ENCODE measurements at regions not wholly inside any gene's neighbourhood (a gene's known extent, or its start where the extent isn't known, plus 50 kb on each side); places are given as distances from the start of the nearest gene placed in this dataset.

- Mint-ChIP-seq H3K27me3 (ENCODE audit: unreplicated experiment) (no peaks in the 10 kb centered on the region), H3K4me1 (ENCODE audit: low read depth, unreplicated experiment) (no peaks in the 10 kb centered on the region), H3K9me3 (ENCODE audit: unreplicated experiment) (no peaks in the 10 kb centered on the region), H3K27ac (ENCODE audit: unreplicated experiment) (no peak overlapping the region), H3K4me3 (ENCODE audit: unreplicated experiment) (no peak overlapping the region), H3K36me3 (ENCODE audit: unreplicated experiment) (no peaks in the 10 kb centered on the region)
- TF ChIP-seq, protein P1, sequence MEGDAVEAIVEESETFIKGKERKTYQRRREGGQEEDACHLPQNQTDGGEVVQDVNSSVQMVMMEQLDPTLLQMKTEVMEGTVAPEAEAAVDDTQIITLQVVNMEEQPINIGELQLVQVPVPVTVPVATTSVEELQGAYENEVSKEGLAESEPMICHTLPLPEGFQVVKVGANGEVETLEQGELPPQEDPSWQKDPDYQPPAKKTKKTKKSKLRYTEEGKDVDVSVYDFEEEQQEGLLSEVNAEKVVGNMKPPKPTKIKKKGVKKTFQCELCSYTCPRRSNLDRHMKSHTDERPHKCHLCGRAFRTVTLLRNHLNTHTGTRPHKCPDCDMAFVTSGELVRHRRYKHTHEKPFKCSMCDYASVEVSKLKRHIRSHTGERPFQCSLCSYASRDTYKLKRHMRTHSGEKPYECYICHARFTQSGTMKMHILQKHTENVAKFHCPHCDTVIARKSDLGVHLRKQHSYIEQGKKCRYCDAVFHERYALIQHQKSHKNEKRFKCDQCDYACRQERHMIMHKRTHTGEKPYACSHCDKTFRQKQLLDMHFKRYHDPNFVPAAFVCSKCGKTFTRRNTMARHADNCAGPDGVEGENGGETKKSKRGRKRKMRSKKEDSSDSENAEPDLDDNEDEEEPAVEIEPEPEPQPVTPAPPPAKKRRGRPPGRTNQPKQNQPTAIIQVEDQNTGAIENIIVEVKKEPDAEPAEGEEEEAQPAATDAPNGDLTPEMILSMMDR (IDR thresholded peaks at IDR 0.05; ENCODE audit: partially characterized antibody, unreplicated experiment): no peak
- no peak for DNase-seq
Observed at GRCh38 chr2:221810245-221810644, 238.1 kb upstream of the EPHA4 start.

GRCh38 chr2:221808488-221808887 is 236.4 kb upstream of the EPHA4 start:
- no peaks in the 10 kb centered on the region for H3K9me3 Mint-ChIP-seq (ENCODE audit: unreplicated experiment)
- TF ChIP-seq, protein P1 (IDR thresholded peaks at IDR 0.05; ENCODE audit: partially characterized antibody, unreplicated experiment): no peak
- no peak for DNase-seq
- no peaks in the 10 kb centered on the region for H3K36me3 Mint-ChIP-seq (ENCODE audit: unreplicated experiment)
- no peaks in the 10 kb centered on the region for H3K4me1 Mint-ChIP-seq (ENCODE audit: low read depth, unreplicated experiment)
- peaks cover 1% of the 10 kb centered on the region for H3K27me3 Mint-ChIP-seq (ENCODE audit: unreplicated experiment)
- no peak overlapping the region for H3K4me3 Mint-ChIP-seq (ENCODE audit: unreplicated experiment)
- H3K27ac Mint-ChIP-seq (ENCODE audit: unreplicated experiment): no peak overlapping the region

DNA sequence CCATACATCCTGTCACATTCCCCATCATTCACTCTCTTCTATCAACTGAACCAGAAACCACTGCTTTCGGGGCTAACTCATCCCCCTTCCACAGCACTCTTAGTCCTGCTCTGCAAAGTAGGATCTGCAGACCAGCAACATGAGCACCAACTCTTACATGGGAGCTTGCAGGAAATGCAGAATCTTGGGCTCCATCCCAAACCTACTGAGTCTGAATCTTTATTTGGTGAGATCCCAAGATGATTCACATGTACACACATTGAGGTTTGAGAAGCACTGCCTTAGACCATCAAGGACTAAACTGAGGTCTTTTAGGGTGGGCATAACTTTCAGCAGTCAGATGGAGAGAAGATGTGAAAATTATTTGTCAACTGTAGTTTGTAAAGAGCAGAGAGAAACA is 235.6 kb upstream of the EPHA4 start:
- Mint-ChIP-seq H3K4me1 (ENCODE audit: low read depth, unreplicated experiment) (no peaks in the 10 kb centered on the region), H3K4me3 (ENCODE audit: unreplicated experiment) (no peak overlapping the region), H3K27me3 (ENCODE audit: unreplicated experiment) (peaks cover 1% of the 10 kb centered on the region), H3K27ac (ENCODE audit: unreplicated experiment) (no peak overlapping the region), H3K9me3 (ENCODE audit: unreplicated experiment) (no peaks in the 10 kb centered on the region), H3K36me3 (ENCODE audit: unreplicated experiment) (no peaks in the 10 kb centered on the region)
- TF ChIP-seq, protein P1 (IDR thresholded peaks at IDR 0.05; ENCODE audit: partially characterized antibody, unreplicated experiment): no peak
- no peak for DNase-seq

DNA sequence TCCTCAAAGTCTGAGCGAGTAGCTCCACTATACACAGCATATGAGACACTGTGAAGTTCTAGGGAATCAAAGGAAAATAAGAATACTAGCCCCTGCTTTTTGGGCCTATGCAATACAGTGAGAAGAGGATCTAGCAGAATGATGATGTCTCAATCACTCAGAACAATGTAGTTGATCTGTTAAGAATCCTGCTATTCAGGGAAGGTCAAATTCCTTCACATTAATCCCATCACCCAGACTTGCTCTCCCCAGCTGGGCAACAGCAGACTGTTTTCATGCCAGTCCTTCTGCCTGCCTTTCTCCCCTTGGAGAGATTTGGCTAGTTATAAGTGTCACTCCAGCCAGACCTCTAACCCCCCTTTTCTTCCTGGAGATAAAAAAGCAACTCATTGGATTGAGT is 230.0 kb upstream of the EPHA4 start:
- Mint-ChIP-seq H3K9me3 (ENCODE audit: unreplicated experiment) (no peaks in the 10 kb centered on the region), H3K27me3 (ENCODE audit: unreplicated experiment) (peaks cover 1% of the 10 kb centered on the region), H3K36me3 (ENCODE audit: unreplicated experiment) (no peaks in the 10 kb centered on the region), H3K4me3 (ENCODE audit: unreplicated experiment) (no peak overlapping the region), H3K4me1 (ENCODE audit: low read depth, unreplicated experiment) (no peaks in the 10 kb centered on the region), H3K27ac (ENCODE audit: unreplicated experiment) (no peak overlapping the region)
- TF ChIP-seq, protein P1 (IDR thresholded peaks at IDR 0.05; ENCODE audit: partially characterized antibody, unreplicated experiment): no peak
- DNase-seq: no peak

GRCh38 chr2:221792971-221793521 is 220.9 kb upstream of the EPHA4 start:
- H3K27me3 Mint-ChIP-seq (ENCODE audit: unreplicated experiment): peaks cover 5% of the 10 kb centered on the region
- no peaks in the 10 kb centered on the region for H3K4me1 Mint-ChIP-seq (ENCODE audit: low read depth, unreplicated experiment)
- peaks cover 2% of the 10 kb centered on the region for H3K9me3 Mint-ChIP-seq (ENCODE audit: unreplicated experiment)
- TF ChIP-seq, protein P1 (IDR thresholded peaks at IDR 0.05; ENCODE audit: partially characterized antibody, unreplicated experiment): no peak
- H3K36me3 Mint-ChIP-seq (ENCODE audit: unreplicated experiment): no peaks in the 10 kb centered on the region
- no peak overlapping the region for H3K27ac Mint-ChIP-seq (ENCODE audit: unreplicated experiment)
- DNase-seq: no peak
- no peak overlapping the region for H3K4me3 Mint-ChIP-seq (ENCODE audit: unreplicated experiment)

Data from glutamatergic neuron (in vitro differentiated cells).